ENCODE measurements at regions not wholly inside any gene's neighbourhood (a gene's known extent, or its start where the extent isn't known, plus 50 kb on each side); places are given as distances from the start of the nearest gene placed in this dataset.

DNA sequence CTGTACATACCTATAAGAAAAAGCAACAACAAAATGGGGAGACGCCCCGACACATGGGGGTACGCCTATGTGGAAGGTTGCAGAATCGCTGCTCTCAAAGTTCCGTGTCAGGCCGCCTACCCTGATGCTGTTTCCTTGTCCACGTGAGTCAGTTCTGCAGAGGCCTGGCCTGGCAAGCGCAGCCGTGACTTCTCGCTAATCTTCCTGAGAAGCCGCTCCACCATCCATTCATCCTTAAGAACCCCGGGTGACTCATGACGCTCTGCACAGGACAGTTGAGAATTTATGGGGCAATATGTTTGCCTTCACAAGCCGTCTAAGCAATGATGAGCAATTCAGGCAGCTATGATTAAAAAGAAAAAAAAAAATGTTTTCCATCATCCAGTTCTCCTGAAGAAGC lies 122.3 kb upstream of the TMPRSS2 start:
- TF ChIP-seq, protein P1, sequence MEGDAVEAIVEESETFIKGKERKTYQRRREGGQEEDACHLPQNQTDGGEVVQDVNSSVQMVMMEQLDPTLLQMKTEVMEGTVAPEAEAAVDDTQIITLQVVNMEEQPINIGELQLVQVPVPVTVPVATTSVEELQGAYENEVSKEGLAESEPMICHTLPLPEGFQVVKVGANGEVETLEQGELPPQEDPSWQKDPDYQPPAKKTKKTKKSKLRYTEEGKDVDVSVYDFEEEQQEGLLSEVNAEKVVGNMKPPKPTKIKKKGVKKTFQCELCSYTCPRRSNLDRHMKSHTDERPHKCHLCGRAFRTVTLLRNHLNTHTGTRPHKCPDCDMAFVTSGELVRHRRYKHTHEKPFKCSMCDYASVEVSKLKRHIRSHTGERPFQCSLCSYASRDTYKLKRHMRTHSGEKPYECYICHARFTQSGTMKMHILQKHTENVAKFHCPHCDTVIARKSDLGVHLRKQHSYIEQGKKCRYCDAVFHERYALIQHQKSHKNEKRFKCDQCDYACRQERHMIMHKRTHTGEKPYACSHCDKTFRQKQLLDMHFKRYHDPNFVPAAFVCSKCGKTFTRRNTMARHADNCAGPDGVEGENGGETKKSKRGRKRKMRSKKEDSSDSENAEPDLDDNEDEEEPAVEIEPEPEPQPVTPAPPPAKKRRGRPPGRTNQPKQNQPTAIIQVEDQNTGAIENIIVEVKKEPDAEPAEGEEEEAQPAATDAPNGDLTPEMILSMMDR (IDR thresholded peaks at IDR 0.05; ENCODE audit: low read depth, low read length) = no peak
- no peak for TF ChIP-seq EZH2phosphoT487 (IDR thresholded peaks at IDR 0.05; ENCODE audit: low read depth)
